Fibroblast of skin of left quadriceps (primary cell): ENCODE measurements at regions not wholly inside any gene's neighbourhood (a gene's known extent, or its start where the extent isn't known, plus 50 kb on each side); places are given as distances from the start of the nearest gene placed in this dataset.
A peak's percentile ranks its signal among the peaks of the same experiment; 100 is the strongest.

Experiments
- DNase-seq, 2 experiments: peaks; one replicate each; pipeline ENCODE4 v3.0.0-alpha.2; 2013; ENCODE audit warnings: low read depth in 2 of 2

DNA sequence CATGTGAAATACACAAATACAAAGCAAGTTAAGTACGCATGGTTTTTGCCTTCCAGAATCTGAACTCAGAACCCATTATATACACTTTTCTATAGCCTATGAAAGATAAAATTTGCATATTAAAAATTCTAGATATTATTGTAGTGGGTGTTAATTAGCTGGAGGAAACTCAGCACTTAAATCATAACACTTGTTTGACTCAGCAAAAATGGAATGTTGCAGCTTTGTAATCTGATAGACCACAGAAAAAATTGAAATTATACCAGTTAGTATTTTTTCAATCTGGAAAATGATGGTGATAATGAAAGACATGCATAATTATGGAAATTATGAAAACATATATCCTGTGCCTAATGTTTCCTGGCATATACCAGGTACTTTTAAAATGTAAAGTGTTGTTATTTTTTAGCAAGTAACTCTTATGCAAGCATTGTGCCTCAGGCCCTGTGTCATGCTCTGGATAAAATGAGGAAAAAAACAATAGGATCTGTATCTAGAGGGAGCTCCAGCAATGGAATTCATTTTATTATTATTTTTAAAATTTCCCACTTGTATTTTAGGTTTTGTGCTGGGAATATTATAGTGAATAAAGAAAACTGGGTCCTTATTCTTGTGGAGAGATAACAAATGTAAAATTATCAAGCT lies 490.4 kb upstream of the SEMA3A start:
- no peak for DNase-seq

GRCh38 chr7:84682543-84682942 lies 488.0 kb upstream of the SEMA3A start:
- no peak for DNase-seq

- no peak for DNase-seq
These were observed 484.3 kb upstream of the SEMA3A start for GRCh38 chr7:84678841-84679240.

GRCh38 chr7:84677117-84677732 lies 482.6 kb upstream of the SEMA3A start:
- no peak for DNase-seq

- no peak for DNase-seq
These were observed 481.0 kb upstream of the SEMA3A start for GRCh38 chr7:84675633-84676034.

- DNase-seq: no peak
These were observed 479.8 kb upstream of the SEMA3A start for GRCh38 chr7:84674236-84674913.

DNA sequence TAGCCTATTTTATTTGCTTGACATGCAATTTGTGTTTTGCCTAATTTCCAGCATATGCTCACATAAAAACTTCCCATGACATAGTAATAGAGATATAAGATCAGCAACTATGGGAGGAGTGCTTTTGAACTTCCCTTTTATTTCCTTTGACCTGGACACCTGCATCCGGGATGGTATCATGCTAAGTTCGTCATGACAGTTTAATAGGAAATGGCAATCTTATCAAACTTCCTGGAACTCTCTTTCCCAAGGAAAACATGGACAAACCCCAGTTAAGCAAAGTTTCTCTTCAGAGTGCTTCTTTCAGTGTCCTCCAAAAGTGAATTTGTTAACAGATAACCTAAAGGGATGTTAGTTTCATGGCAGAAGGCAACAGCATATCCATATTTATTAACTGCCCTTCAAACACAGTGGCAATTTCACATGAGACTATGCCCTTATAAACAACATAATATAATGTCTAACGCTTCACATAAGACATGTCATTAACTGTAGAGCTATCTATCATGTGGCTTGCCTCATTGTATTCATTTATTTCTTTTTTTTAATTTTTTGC lies 474.7 kb upstream of the SEMA3A start:
- DNase-seq: no peak

DNA sequence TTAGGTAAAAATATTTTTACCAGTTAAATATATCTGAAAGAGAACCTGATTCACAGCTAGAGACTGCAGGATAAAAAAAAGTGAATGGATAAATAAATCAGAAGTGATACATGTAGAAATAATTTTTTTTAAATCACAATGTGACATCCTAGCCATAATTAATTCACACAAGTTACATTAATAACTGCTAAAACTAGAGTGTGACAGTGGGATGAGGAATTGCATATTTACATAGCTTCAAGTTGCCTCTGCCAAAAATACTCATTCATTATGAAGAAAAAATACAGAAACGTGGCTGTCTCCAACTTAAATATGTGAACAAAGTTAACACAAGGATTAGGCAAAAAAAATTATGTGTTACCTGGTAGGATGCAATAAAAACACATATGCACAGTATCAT lies 473.5 kb upstream of the SEMA3A start:
- DNase-seq: no peak

- DNase-seq: no peak
These were observed 472.1 kb upstream of the SEMA3A start for GRCh38 chr7:84666651-84667050.

DNA sequence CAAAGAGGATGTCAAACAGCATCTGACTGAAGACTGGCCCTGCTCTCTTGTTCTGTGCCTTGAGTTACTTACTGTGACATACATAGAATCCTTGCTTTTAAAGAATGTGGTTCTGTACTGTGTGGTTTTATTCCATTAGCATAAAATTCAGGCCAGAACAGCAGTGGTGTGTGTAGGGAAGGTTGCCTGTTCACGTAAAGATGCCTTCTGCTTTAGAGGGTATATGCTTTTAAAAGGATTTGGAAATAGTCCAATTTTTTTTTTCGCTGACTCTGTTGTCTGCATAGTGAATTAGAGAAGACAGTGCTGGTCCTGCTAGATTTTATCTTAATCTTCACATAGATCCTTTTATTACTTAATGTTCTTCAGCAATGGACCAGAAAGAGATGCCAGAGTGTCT lies 470.8 kb upstream of the SEMA3A start:
- DNase-seq: no peak

GRCh38 chr7:84664626-84665025 lies 470.0 kb upstream of the SEMA3A start:
- DNase-seq: no peak

DNA sequence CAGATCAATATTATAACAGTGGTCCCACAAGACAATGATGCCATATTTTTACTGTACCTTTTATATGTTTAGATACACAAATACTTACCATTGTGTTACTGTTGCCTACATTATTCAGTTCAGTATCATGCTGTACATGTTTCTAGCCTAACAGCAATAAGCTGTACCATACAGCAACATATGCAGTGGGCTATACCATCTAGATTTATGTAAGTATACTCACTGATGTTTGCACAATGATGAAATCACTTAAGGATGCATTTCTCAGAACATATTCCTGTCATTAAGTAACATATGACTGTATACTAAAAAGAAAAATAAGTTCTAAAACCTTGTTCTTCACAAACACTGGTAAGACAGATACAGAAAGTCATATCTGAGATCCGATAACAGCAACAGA lies 468.6 kb upstream of the SEMA3A start:
- DNase-seq: no peak

DNA sequence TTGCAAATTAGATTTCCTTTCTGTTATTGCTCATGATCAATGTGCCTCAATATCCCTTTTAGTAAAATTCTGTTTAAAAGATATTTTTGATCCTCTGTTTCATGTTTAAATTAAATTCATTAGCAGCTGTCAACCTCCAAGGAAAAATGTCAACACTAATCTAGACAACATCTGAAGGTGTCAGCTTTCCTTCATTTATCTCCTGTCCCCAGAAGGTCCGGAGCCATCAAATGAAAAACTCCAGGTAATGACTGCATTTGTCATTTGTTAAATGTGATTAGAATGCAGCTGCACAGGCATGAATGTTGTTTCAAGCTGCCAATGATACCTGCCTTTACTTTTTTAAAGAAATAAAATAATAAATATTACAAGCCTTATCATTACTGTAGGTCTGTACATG lies 463.7 kb upstream of the SEMA3A start:
- no peak for DNase-seq

DNA sequence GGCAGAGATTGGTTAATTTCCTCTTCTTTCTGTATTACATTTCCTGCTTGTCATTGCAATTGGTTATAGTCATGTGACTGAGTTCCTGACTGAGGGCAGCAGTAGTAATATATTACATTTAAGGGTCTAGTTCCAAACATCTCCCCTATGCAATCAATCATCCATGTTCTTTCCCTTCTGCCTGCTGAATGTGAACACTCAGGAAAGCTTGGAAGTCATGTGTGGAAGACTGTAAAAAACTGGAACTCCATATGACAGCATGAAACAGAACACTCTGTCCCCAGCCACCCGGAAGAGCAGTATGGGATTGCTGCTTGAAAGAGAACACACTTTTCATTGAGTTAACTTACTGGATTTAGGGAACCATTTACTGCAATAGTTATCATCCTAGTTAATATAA lies 459.7 kb upstream of the SEMA3A start:
- DNase-seq: no peak

- no peak for DNase-seq
These were observed 457.3 kb upstream of the SEMA3A start for GRCh38 chr7:84651876-84652275.

- peak; percentile 96 to 97 for DNase-seq
These were observed 453.5 kb upstream of the SEMA3A start for GRCh38 chr7:84647797-84648757.

DNA sequence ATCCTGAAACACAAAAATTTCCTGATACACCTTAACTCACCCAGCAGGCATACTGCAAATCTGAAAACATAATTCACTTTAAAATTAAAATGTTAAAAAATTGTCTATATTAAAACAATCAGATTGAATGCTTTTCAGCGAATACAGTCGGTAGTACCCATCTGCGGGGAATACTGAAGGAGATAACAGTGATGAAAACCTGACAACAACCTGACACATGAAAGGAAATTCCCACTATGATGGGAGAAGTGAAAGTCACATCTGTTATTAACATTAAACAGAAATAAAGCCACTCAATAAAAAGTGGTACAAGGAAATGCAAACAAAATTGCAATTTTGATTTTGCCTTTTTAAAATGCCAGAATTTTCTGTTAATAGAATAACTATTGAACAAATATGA lies 448.0 kb upstream of the SEMA3A start:
- DNase-seq: no peak

- DNase-seq: no peak
These were observed 446.0 kb upstream of the SEMA3A start for GRCh38 chr7:84640637-84641036.

GRCh38 chr7:84638339-84638697 lies 443.7 kb upstream of the SEMA3A start:
- DNase-seq: no peak

DNA sequence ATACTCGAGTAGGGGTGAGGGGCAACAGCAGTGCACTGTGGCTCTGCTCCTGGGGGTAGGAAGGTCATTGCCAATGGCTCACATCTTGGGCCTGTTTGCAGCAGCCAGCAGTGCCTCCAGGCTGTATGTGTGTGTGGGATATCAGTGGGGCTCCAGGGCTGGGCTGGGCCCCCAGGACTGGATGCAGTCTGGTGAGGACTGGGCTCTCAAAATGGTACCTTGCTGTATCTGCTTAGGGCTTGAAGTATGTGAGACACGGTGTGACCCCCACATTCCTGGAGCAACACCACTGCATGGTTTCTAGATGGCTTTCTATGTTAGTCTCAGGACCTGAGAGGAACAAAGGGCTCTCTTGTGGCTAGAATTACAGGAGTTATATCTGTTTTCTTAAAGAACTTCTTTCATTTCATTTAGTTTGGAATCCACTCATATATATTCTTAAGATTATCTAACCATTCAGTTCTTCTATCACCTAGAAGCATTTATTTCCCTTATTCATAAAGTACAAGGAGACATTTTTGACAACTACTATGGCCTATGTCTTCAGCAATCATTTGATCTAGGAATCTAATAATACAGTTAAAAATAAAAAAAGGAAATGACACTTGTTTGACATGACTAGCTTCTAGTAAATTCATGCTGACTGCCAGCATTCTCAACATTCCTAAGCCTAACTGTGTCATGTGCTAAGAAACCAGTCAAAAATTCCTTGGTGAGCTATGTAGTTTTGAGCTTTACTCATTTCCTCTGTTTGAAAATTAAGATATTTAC lies 443.2 kb upstream of the SEMA3A start:
- peak; percentile 79 to 83 for DNase-seq

DNA sequence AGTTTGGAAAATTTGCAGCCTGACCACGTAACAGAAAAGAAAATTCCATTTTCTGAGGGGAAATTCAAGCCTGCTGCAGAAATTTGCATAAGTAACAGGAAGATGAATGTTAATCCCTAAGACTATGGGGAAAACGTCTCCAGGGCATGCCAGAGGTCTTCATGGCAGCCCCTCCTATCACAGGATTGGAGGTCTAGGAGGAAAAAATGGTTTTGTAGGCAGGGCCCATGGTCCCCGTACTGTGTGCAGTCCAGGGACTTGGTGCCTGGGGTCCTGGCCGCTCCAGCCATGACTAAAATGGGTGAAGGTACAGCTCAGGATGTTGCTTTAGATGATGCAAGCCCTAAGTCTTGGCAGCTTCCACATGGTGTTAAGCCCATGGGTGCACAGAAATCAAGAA lies 437.3 kb upstream of the SEMA3A start:
- DNase-seq: no peak
